Nephron (organoid): ENCODE measurements at regions not wholly inside any gene's neighbourhood (a gene's known extent, or its start where the extent isn't known, plus 50 kb on each side); places are given as distances from the start of the nearest gene placed in this dataset.
"Not testable (repeated sequence)": the region's sequence is repeated elsewhere in the genome, so short reads cannot be mapped to it uniquely, and the experiment has no call there.

Source experiments
- H3K27ac Mint-ChIP-seq, 3 experiments: 2 replicates each; pipeline ENCODE4 v1.8.0; 2020; ENCODE audit warnings: mixed read lengths in 3 of 3, mild to moderate bottlenecking in 2 of 3, moderate library complexity in 1 of 3
- H3K27me3 Mint-ChIP-seq: 2 replicates; pipeline ENCODE4 v1.8.0; 2021; ENCODE audit warnings: low read depth, mild to moderate bottlenecking, moderate library complexity, mixed read lengths
- H3K36me3 Mint-ChIP-seq: 2 replicates; pipeline ENCODE4 v1.8.0; 2020; ENCODE audit warnings: low read depth, mixed read lengths
- H3K4me1 Mint-ChIP-seq: 2 replicates; pipeline ENCODE4 v1.8.0; 2020; ENCODE audit warnings: mixed read lengths
- H3K4me3 Mint-ChIP-seq, 3 experiments: 2 replicates each; pipeline ENCODE4 v1.8.0; 2020; ENCODE audit warnings: mild to moderate bottlenecking in 3 of 3, mixed read lengths in 3 of 3, moderate library complexity in 2 of 3
- H3K9me3 Mint-ChIP-seq: 2 replicates; pipeline ENCODE4 v1.8.0; 2020; ENCODE audit warnings: mixed read lengths
- CTCF ChIP-seq, 3 experiments: fragments of 200-600 bp; sonication (generic); IDR thresholded peaks; one replicate each; pipeline ENCODE4 v1.5.0; 2021; ENCODE audit warnings: antibody characterized with exemption in 3 of 3; ENCODE audit not compliant: unreplicated experiment in 3 of 3

GRCh38 chr3:25191673-25192072 lies 236.4 kb upstream of the RARB start:
- no peaks in the 10 kb centered on the region for H3K9me3 Mint-ChIP-seq
- TF ChIP-seq CTCF (IDR thresholded peaks at IDR 0.05; ENCODE audit: unreplicated experiment in 3 of 3) = no peak

GRCh38 chr3:25199567-25199966 lies 228.5 kb upstream of the RARB start:
- H3K9me3 Mint-ChIP-seq = peaks cover 43% of the 10 kb centered on the region
- not testable (repeated sequence) for H3K27me3 Mint-ChIP-seq, H3K27ac Mint-ChIP-seq, H3K4me3 Mint-ChIP-seq, H3K4me1 Mint-ChIP-seq
- H3K36me3 Mint-ChIP-seq = peaks cover 44% of the 10 kb centered on the region

More at GRCh38 chr3:25191673-25192072, 236.4 kb upstream of the RARB start:
- H3K27me3 Mint-ChIP-seq = no peaks in the 10 kb centered on the region
- H3K27ac Mint-ChIP-seq = peak overlapping the region; percentile 61 to 82 (median 78)
- H3K4me3 Mint-ChIP-seq = peak overlapping the region in 1 of 3 experiments; percentile 11
- peaks cover 12% of the 10 kb centered on the region for H3K4me1 Mint-ChIP-seq
- no peaks in the 10 kb centered on the region for H3K36me3 Mint-ChIP-seq

- Mint-ChIP-seq H3K9me3 (peaks cover 7% of the 10 kb centered on the region), H3K27ac (peak overlapping the region; percentile 51 to 56 (median 55)), H3K4me1 (peaks cover 14% of the 10 kb centered on the region), H3K36me3 (peaks cover 6% of the 10 kb centered on the region), H3K27me3 (no peaks in the 10 kb centered on the region), H3K4me3 (no peak overlapping the region)
- TF ChIP-seq CTCF (IDR thresholded peaks at IDR 0.05; ENCODE audit: unreplicated experiment in 3 of 3) = no peak
Measured at GRCh38 chr3:25212736-25213135, 215.3 kb upstream of the RARB start.

- H3K27me3 Mint-ChIP-seq = no peaks in the 10 kb centered on the region
- H3K4me1 Mint-ChIP-seq = peaks cover 14% of the 10 kb centered on the region
- H3K36me3 Mint-ChIP-seq = no peaks in the 10 kb centered on the region
- H3K4me3 Mint-ChIP-seq = no peak overlapping the region
- no peak for TF ChIP-seq CTCF (IDR thresholded peaks at IDR 0.05; ENCODE audit: unreplicated experiment in 3 of 3)
- peak overlapping the region in 2 of 3 experiments; percentile 51 to 64 for H3K27ac Mint-ChIP-seq
- H3K9me3 Mint-ChIP-seq = no peaks in the 10 kb centered on the region
Measured at GRCh38 chr3:25214034-25214433, 214.0 kb upstream of the RARB start.

GRCh38 chr3:25218362-25218761 lies 209.7 kb upstream of the RARB start:
- H3K36me3 Mint-ChIP-seq = no peaks in the 10 kb centered on the region
- no peaks in the 10 kb centered on the region for H3K9me3 Mint-ChIP-seq
- H3K4me1 Mint-ChIP-seq = peaks cover 8% of the 10 kb centered on the region
- no peak overlapping the region for H3K27ac Mint-ChIP-seq
- no peak for TF ChIP-seq CTCF (IDR thresholded peaks at IDR 0.05; ENCODE audit: unreplicated experiment in 3 of 3)
- H3K27me3 Mint-ChIP-seq = no peaks in the 10 kb centered on the region
- H3K4me3 Mint-ChIP-seq = no peak overlapping the region

GRCh38 chr3:25226747-25227146 lies 201.3 kb upstream of the RARB start:
- Mint-ChIP-seq H3K27me3 (no peaks in the 10 kb centered on the region), H3K4me3 (no peak overlapping the region), H3K4me1 (no peaks in the 10 kb centered on the region), H3K9me3 (no peaks in the 10 kb centered on the region), H3K27ac (no peak overlapping the region), H3K36me3 (no peaks in the 10 kb centered on the region)
- TF ChIP-seq CTCF (IDR thresholded peaks at IDR 0.05; ENCODE audit: unreplicated experiment in 3 of 3) = no peak
